HEK293 (cell line): ENCODE measurements at regions not wholly inside any gene's neighbourhood (a gene's known extent, or its start where the extent isn't known, plus 50 kb on each side); places are given as distances from the start of the nearest gene placed in this dataset.

Experiments
- CTCF ChIP-seq: fragments of 450-650 bp; formaldehyde crosslinking; IDR thresholded peaks from 2 replicates; pipeline ENCODE4 v1.5.1; 2016; ENCODE audit warnings: missing biosample characterization, missing genetic modification characterization
- KLF8 ChIP-seq: fragments of 450-650 bp; formaldehyde crosslinking; IDR thresholded peaks from 2 replicates; pipeline ENCODE4 v1.5.1; 2016; ENCODE audit warnings: missing biosample characterization, missing genetic modification characterization
- SP2 ChIP-seq: fragments of 450-650 bp; formaldehyde crosslinking; IDR thresholded peaks from 2 replicates; pipeline ENCODE4 v1.5.1; 2016; ENCODE audit warnings: missing biosample characterization, missing genetic modification characterization
- ZBTB44 ChIP-seq: fragments of 450-650 bp; IDR thresholded peaks from 2 replicates; pipeline ENCODE4 v1.5.1; 2018; ENCODE audit warnings: missing biosample characterization, mild to moderate bottlenecking, missing genetic modification characterization
- ZFP41 ChIP-seq: fragments of 450-650 bp; formaldehyde crosslinking; IDR thresholded peaks from 2 replicates; pipeline ENCODE4 v1.5.1; 2016; ENCODE audit warnings: missing biosample characterization, missing genetic modification characterization, borderline replicate concordance
- ZNF114 ChIP-seq: fragments of 450-650 bp; formaldehyde crosslinking; IDR thresholded peaks from 2 replicates; pipeline ENCODE4 v1.5.0; 2017; ENCODE audit warnings: missing biosample characterization, missing genetic modification characterization
- ZNF16 ChIP-seq: fragments of 450-650 bp; formaldehyde crosslinking; IDR thresholded peaks from 2 replicates; pipeline ENCODE4 v1.5.1; 2016; ENCODE audit warnings: low read depth, missing biosample characterization, missing genetic modification characterization
- ZNF23 ChIP-seq: fragments of 450-650 bp; formaldehyde crosslinking; IDR thresholded peaks from 2 replicates; pipeline ENCODE4 v1.5.1; 2016; ENCODE audit warnings: missing biosample characterization, missing genetic modification characterization, borderline replicate concordance
- ZNF398 ChIP-seq: fragments of 450-650 bp; formaldehyde crosslinking; IDR thresholded peaks from 2 replicates; pipeline ENCODE4 v1.5.1; 2017; ENCODE audit warnings: missing biosample characterization, missing genetic modification characterization
- ZNF48 ChIP-seq: fragments of 450-650 bp; formaldehyde crosslinking; IDR thresholded peaks from 2 replicates; pipeline ENCODE4 v1.5.1; 2016; ENCODE audit warnings: missing biosample characterization, missing genetic modification characterization
- ZNF561 ChIP-seq: fragments of 450-650 bp; IDR thresholded peaks from 2 replicates; pipeline ENCODE4 v1.5.1; 2018; ENCODE audit warnings: missing biosample characterization, missing genetic modification characterization, borderline replicate concordance
- ZNF768 ChIP-seq: fragments of 450-650 bp; formaldehyde crosslinking; IDR thresholded peaks from 2 replicates; pipeline ENCODE4 v1.5.1; 2018; ENCODE audit warnings: missing biosample characterization, mild to moderate bottlenecking, missing genetic modification characterization

GRCh38 chr10:8149991-8150390, 95.5 kb downstream of the GATA3 start:
- TF ChIP-seq ZBTB44 (tag by site-specific recombination) (no peak), ZNF48 (no peak), ZNF768 (tag by site-specific recombination) (no peak), CTCF (tag by site-specific recombination) (no peak), ZNF16 (tag by site-specific recombination) (no peak), SP2 (tag by site-specific recombination) (no peak), ZNF398 (tag by site-specific recombination) (no peak), ZNF561 (tag by site-specific recombination) (no peak), ZFP41 (no peak), KLF8 (no peak), ZNF114 (tag by site-specific recombination) (no peak), ZNF23 (no peak)
